Cardiac muscle cell (in vitro differentiated cells and primary cell): ENCODE measurements at regions not wholly inside any gene's neighbourhood (a gene's known extent, or its start where the extent isn't known, plus 50 kb on each side); places are given as distances from the start of the nearest gene placed in this dataset.

Source experiments
- DNase-seq, 2 donors: peaks; one replicate each; pipeline versions ENCODE4 v3.0.0 to v3.0.0-alpha.2; 2010 to 2017; ENCODE audit warnings: low read depth in 1 of 2, low spot score in 1 of 2
- H3K27ac ChIP-seq: fragments of 200-600 bp; sonication (generic); 2 replicates; pipeline ENCODE4 v1.5.1; 2016
- H3K27me3 ChIP-seq: fragments of 200-600 bp; sonication (generic); 2 replicates; pipeline ENCODE4 v1.6.0; 2016; ENCODE audit warnings: control low read depth
- H3K36me3 ChIP-seq: fragments of 200-600 bp; sonication (generic); 2 replicates; pipeline ENCODE4 v1.5.1; 2016; ENCODE audit warnings: control low read depth
- H3K4me1 ChIP-seq: fragments of 200-600 bp; sonication (generic); 2 replicates; pipeline ENCODE4 v1.8.1; 2017; ENCODE audit warnings: low read depth, mild to moderate bottlenecking, mixed run types
- H3K4me3 ChIP-seq: fragments of 200-600 bp; sonication (generic); 2 replicates; pipeline ENCODE4 v1.5.1; 2016; ENCODE audit warnings: mild to moderate bottlenecking
- H3K9me3 ChIP-seq: fragments of 200-600 bp; sonication (generic); 2 replicates; pipeline ENCODE4 v1.5.1; 2017; ENCODE audit warnings: low read depth, mild to moderate bottlenecking, control low read depth
- TF ChIP-seq, protein P1 (sequence below): IDR thresholded peaks from 2 replicates; pipeline ENCODE4 v1.5.1; 2012; ENCODE audit warnings: low read depth, mild to moderate bottlenecking, low read length

DNA sequence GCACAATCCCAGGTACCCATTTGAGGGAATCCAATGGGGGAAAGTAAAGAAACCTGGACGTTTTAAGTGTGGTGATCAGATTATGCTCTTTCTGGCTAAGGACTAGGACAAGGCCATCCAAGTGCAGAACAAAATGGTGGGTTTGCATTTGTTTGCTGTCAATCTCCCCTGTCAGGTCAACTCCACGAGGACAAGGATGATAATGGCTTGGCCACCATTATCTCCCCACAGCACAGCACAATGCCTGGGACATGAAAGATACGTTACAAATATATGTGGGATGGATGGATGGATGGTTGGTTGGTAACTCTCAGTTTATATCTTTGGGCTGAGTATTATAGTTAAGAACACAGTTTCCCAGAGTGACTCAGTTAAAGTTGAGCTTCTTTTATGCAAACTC is 526.9 kb downstream of the NPIPA7 start:
- Histone ChIP-seq H3K9me3 (no peaks in the 10 kb centered on the region), H3K27ac (no peak overlapping the region), H3K4me1 (peaks cover 19% of the 10 kb centered on the region), H3K36me3 (no peaks in the 10 kb centered on the region), H3K27me3 (no peaks in the 10 kb centered on the region), H3K4me3 (no peak overlapping the region)
- TF ChIP-seq, protein P1, sequence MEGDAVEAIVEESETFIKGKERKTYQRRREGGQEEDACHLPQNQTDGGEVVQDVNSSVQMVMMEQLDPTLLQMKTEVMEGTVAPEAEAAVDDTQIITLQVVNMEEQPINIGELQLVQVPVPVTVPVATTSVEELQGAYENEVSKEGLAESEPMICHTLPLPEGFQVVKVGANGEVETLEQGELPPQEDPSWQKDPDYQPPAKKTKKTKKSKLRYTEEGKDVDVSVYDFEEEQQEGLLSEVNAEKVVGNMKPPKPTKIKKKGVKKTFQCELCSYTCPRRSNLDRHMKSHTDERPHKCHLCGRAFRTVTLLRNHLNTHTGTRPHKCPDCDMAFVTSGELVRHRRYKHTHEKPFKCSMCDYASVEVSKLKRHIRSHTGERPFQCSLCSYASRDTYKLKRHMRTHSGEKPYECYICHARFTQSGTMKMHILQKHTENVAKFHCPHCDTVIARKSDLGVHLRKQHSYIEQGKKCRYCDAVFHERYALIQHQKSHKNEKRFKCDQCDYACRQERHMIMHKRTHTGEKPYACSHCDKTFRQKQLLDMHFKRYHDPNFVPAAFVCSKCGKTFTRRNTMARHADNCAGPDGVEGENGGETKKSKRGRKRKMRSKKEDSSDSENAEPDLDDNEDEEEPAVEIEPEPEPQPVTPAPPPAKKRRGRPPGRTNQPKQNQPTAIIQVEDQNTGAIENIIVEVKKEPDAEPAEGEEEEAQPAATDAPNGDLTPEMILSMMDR = no peak
- no peak for DNase-seq

DNA sequence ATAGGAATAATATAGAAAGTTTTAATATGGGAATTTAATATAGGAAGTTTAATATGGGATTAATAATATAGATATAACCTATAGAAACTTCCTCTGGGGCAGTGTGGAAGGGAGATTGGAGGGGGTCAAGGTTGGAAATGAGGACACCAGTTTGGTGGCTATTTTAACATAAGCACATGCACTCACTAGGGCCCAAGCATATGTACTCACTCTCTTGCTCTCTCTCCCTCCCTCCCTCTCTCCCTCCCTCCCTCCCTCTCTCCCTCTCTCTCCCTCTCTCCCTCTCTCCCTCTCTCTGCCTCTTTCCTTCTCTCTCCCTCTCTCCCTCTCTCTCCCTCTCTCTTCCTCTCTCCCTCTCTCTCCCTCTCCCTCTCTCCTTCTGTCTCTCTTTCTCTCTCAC is 528.1 kb downstream of the NPIPA7 start:
- TF ChIP-seq, protein P1 = no peak
- H3K4me3 ChIP-seq = no peak overlapping the region

DNA sequence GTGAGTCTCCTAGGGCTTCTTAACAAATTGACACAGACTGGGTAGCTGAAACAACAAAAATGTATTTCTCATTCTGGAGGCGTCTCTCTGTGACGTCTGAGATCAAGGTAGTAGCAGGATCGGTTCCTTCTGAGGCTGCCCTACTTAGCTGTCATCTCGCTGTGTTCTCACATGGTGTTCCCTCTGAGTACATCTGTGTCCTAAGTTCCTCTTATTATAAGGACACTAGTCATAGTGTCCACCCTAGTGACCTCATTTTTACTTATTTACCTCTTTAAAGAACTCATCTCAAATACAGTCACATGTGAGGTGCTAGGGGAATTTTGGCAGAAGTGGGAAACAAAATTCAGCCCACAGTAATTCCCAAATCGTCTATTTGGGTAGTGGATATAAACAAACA is 529.1 kb downstream of the NPIPA7 start:
- DNase-seq = no peak
- Histone ChIP-seq H3K36me3 (no peaks in the 10 kb centered on the region), H3K27ac (no peak overlapping the region), H3K4me1 (peaks cover 19% of the 10 kb centered on the region), H3K4me3 (no peak overlapping the region), H3K9me3 (no peaks in the 10 kb centered on the region), H3K27me3 (no peaks in the 10 kb centered on the region)
- TF ChIP-seq, protein P1 = no peak

More for the DNA sequence above, 528.1 kb downstream of the NPIPA7 start:
- Histone ChIP-seq H3K9me3 (no peaks in the 10 kb centered on the region), H3K27me3 (no peaks in the 10 kb centered on the region), H3K27ac (no peak overlapping the region), H3K36me3 (no peaks in the 10 kb centered on the region), H3K4me1 (peaks cover 19% of the 10 kb centered on the region)
- no peak for DNase-seq

DNA sequence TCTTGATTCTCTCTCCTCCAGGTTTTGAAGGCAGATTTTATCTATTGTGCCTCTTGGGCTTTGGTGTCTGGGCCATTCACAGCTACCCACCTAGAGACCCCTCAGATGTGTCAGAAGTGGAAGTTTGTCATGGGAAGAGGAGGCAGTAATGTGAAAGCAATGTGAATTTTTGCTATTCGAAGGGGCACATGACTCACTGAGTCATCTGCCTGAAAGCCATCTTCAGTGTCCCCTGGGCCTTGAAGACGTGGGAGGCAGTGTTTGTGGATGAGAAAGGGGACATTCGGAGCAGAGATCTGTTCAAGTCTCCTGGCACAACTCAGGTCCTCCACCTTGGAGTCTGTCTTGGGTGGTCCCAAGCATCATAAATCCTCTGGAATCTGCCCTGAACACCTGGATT is 530.2 kb downstream of the NPIPA7 start:
- TF ChIP-seq, protein P1 = no peak

DNA sequence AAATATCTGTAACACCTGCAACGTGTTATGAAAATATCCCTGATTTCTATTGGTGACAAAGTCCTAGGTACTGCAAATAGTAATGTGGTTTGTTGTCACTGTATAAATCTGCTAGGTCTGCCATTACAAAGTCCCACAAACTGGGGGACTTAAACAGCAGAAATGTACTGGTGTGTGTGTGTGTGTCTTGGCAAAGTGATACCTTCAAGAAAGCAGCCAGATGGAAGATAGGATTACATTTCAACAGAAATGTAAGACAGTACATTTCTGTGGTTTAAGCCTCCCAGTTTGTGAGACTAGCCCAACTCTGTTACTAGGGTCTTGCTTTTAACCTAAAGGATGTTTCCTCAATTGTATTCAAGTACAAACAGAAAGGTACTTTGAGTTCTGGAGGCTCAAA is 531.7 kb downstream of the NPIPA7 start:
- Histone ChIP-seq H3K36me3 (no peaks in the 10 kb centered on the region), H3K27me3 (no peaks in the 10 kb centered on the region), H3K4me3 (no peak overlapping the region), H3K4me1 (peaks cover 19% of the 10 kb centered on the region), H3K9me3 (no peaks in the 10 kb centered on the region), H3K27ac (no peak overlapping the region)
- TF ChIP-seq, protein P1 = no peak
- DNase-seq = no peak

More for the DNA sequence above, 530.2 kb downstream of the NPIPA7 start:
- H3K9me3 ChIP-seq = no peaks in the 10 kb centered on the region
- no peak for DNase-seq
- H3K4me3 ChIP-seq = no peak overlapping the region
- no peaks in the 10 kb centered on the region for H3K36me3 ChIP-seq
- no peaks in the 10 kb centered on the region for H3K27me3 ChIP-seq
- peaks cover 19% of the 10 kb centered on the region for H3K4me1 ChIP-seq
- no peak overlapping the region for H3K27ac ChIP-seq

DNA sequence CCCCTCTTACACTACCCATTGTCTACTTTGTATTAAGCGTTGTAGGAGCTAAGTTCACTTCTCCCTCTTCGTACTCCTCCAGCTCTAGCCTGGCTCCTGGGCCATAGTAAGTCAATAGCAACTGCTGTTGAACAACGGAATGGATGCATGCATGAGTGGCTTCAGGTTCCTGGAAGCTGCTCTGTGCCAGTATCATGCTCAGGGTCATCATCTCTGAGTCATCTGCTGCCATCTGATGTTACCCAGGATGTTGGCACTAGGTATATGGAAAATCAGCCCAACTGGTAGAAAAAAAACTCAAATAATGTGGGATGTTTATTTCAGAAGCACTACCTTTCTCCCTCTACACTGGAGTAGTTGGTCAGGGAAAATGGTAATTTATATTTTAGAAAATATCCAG is 536.8 kb downstream of the NPIPA7 start:
- TF ChIP-seq, protein P1 = no peak
- Histone ChIP-seq H3K4me1 (no peaks in the 10 kb centered on the region), H3K27ac (no peak overlapping the region), H3K4me3 (no peak overlapping the region), H3K9me3 (no peaks in the 10 kb centered on the region), H3K27me3 (no peaks in the 10 kb centered on the region), H3K36me3 (no peaks in the 10 kb centered on the region)
- DNase-seq = no peak
